ENCODE measurements at regions not wholly inside any gene's neighbourhood (a gene's known extent, or its start where the extent isn't known, plus 50 kb on each side); places are given as distances from the start of the nearest gene placed in this dataset.

GRCh38 chr14:73773441-73774240, 59.5 kb upstream of the PNMA1 start:
- DNase-seq (ENCODE audit: extremely low spot score): no peak
- ChIA-PET CTCF (interaction anchor here (0.6 to 1.2 kb wide), 2 partner anchors 15 to 60 kb away, joined by 4 read pairs; no protein-coding TSS in a partner anchor), POLR2A (interaction anchor here (0.6 to 3.7 kb wide), 2 partner anchors 12 to 14 kb away, joined by 3 to 22 read pairs; a partner anchor contains a TSS)
- TF ChIP-seq HDGF (IDR thresholded peaks at IDR 0.05; ENCODE audit: borderline replicate concordance): no peak
- TF ChIP-seq CTBP1 (IDR thresholded peaks at IDR 0.05; ENCODE audit: borderline replicate concordance): no peak
- TF ChIP-seq FOXK2 (IDR thresholded peaks at IDR 0.05): no peak
- TF ChIP-seq ZNF384 (IDR thresholded peaks at IDR 0.05): no peak
- no peak for TF ChIP-seq ARNT (IDR thresholded peaks at IDR 0.05)
- no peak for TF ChIP-seq NFRKB (IDR thresholded peaks at IDR 0.05)
- no peak for TF ChIP-seq SUZ12 (IDR thresholded peaks at IDR 0.05)
- TF ChIP-seq TARDBP (IDR thresholded peaks at IDR 0.05): no peak
- no peak for TF ChIP-seq LEF1 (IDR thresholded peaks at IDR 0.05; ENCODE audit: borderline replicate concordance)
- TF ChIP-seq SP1 (IDR thresholded peaks at IDR 0.05): no peak
- TF ChIP-seq BHLHE40 (IDR thresholded peaks at IDR 0.05; ENCODE audit: borderline replicate concordance): no peak
- no peak for TF ChIP-seq FOXA1 (IDR thresholded peaks at IDR 0.05)
- TF ChIP-seq ELF4 (IDR thresholded peaks at IDR 0.05): no peak
- TF ChIP-seq L3MBTL2 (conservative IDR thresholded peaks at IDR 0.05): no peak
- no peak for TF ChIP-seq PKNOX1 (IDR thresholded peaks at IDR 0.05)
- no peak for TF ChIP-seq FOXM1 (IDR thresholded peaks at IDR 0.05; ENCODE audit: borderline replicate concordance)

DNA sequence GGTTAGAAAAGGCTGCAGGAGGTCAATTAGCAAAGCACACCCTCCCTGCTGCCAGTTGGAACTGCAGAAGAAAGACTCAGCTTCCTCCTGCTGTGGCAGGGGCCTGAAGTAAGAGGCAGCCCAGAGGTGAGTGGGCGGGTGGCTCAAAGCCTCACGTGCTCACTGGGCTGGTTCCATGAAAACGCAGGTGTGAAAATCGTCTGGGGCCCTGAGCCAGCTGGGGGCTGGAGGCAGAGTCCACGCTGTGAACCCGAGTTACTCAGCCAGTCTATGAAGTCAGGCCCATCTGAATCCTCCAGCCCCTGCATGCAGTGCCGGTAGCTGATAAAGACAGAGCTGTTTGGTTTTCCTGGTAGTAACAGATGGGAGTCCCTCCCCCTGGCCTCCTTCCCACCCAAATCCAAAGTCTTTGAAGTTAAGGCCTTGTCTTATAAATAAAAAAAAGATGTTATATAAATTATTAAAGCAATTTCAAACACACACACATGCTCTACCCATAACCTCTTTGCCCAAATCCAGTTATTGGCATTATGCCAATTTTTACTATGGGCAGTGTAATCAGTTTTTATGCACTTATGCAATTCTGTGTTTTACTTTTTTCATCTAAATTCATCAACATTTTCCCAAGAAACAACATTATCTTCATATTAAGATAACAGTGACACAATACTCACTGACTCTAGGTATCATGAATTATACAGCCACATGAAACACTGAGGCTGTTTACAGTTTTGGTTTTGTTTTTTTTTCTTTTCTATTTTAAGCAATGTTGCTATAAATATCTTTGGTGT, 57.9 kb upstream of the PNMA1 start:
- peak; percentile 46 for DNase-seq (ENCODE audit: extremely low spot score)
- ChIA-PET POLR2A (interaction anchor here (1.1 to 3.7 kb wide), 3 partner anchors 10 to 13 kb away, joined by 4 to 22 read pairs (median 10); a partner anchor contains a TSS), CTCF (interaction anchor here (0.6 to 1.8 kb wide), 5 partner anchors 8 to 44 kb away, joined by 3 to 8 read pairs (median 3); no protein-coding TSS in a partner anchor)
- TF ChIP-seq FOXM1 (IDR thresholded peaks at IDR 0.05; ENCODE audit: borderline replicate concordance) (no peak), L3MBTL2 (conservative IDR thresholded peaks at IDR 0.05) (peak; percentile 63)

DNA sequence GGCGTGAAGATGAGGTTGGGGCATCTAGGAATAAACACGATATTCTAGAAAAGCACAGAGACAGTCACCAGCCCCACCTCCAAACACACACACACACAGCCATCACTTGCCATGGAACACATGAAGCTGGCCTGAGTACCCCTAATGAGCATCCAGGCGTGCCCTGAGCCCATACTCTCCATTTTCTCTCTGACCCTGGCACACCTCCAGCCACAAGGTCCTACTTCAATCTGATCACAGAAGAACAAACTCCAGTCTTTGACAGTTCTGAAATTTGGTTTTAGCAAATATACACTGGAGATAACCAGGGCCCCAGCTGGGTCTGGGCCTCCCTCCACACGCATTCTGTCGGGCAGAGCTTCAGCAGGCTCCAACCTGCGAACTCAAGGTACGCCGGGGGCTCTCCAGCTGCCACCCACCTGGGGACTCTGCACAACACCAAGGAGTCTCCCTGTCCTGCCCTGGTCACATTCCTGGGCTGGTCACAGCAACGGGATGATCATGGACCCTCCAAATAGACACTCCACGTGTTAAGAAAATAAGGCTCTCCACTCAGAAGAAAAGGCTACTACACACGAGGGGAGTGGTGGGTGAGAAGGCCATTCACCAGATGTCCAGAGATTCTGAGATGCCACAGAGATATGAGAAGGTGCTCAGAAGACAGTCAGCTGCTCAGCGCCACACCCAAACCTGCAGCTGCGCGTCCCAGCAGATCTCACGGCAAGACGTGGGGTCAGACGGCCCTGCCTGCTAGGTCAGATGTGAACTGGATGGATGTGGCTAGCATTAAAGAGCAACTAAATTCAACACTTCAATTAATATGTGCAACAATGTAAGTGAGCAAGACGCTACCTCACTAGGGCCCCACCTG, 57.0 kb upstream of the PNMA1 start:
- POLR2A ChIA-PET: interaction anchor here (0.7 to 3.7 kb wide), 5 partner anchors 9 to 115 kb away, joined by 3 to 22 read pairs (median 4); partner anchors contain the start of genes PTGR2 and ZNF410
- CTCF ChIA-PET: interaction anchor here (0.6 to 1.8 kb wide), 5 partner anchors 9 to 14 kb away, joined by 3 to 8 read pairs (median 3); a partner anchor contains a TSS
- TF ChIP-seq FOXA1 (IDR thresholded peaks at IDR 0.05): no peak
- DNase-seq (ENCODE audit: extremely low spot score): no peak

DNA sequence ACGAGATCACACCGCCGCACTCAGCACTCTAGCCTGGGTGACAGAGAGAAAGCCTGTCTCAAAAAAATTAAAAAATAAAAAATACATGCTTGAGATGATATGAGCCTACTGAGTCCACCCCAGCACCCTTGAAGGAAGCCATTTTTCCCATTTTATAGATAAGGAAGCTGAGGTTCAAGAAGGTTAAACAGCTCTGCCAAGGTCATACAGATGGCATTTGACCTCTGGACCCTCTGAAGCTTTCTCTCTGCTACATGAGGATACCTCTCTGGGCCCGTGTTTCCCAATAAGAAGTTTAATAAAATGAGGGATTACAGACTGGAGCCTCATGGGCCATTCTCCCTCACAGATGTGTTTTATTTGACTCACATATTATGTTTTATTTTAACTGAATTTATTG, 53.9 kb upstream of the PNMA1 start:
- CTCF ChIA-PET: interaction anchor here (1.0 kb wide), 1 partner anchor 22 kb away, joined by 4 read pairs; no protein-coding TSS in a partner anchor
- POLR2A ChIA-PET: no interaction called here
- no peak for TF ChIP-seq TARDBP (IDR thresholded peaks at IDR 0.05)
- TF ChIP-seq HDGF (IDR thresholded peaks at IDR 0.05; ENCODE audit: borderline replicate concordance): no peak
- TF ChIP-seq ARNT (IDR thresholded peaks at IDR 0.05): no peak
- no peak for TF ChIP-seq CTBP1 (IDR thresholded peaks at IDR 0.05; ENCODE audit: borderline replicate concordance)
- no peak for TF ChIP-seq ELF4 (IDR thresholded peaks at IDR 0.05)
- no peak for TF ChIP-seq PKNOX1 (IDR thresholded peaks at IDR 0.05)
- TF ChIP-seq SUZ12 (IDR thresholded peaks at IDR 0.05): no peak
- TF ChIP-seq ZNF384 (IDR thresholded peaks at IDR 0.05): no peak
- TF ChIP-seq FOXK2 (IDR thresholded peaks at IDR 0.05): no peak
- TF ChIP-seq L3MBTL2 (conservative IDR thresholded peaks at IDR 0.05): no peak
- no peak for TF ChIP-seq BHLHE40 (IDR thresholded peaks at IDR 0.05; ENCODE audit: borderline replicate concordance)
- no peak for TF ChIP-seq FOXM1 (IDR thresholded peaks at IDR 0.05; ENCODE audit: borderline replicate concordance)
- TF ChIP-seq NFRKB (IDR thresholded peaks at IDR 0.05): no peak
- DNase-seq (ENCODE audit: extremely low spot score): no peak

GRCh38 chr14:73764406-73765280, 50.5 kb upstream of the PNMA1 start:
- ChIA-PET CTCF (no interaction called here), POLR2A (interaction anchor here (0.9 to 1.3 kb wide), 2 partner anchors 21 to 24 kb away, joined by 3 read pairs; no protein-coding TSS in a partner anchor)
- no peak for DNase-seq (ENCODE audit: extremely low spot score)
- TF ChIP-seq PKNOX1 (IDR thresholded peaks at IDR 0.05): no peak
- no peak for TF ChIP-seq ELF4 (IDR thresholded peaks at IDR 0.05)
- no peak for TF ChIP-seq NFRKB (IDR thresholded peaks at IDR 0.05)
- no peak for TF ChIP-seq SP1 (IDR thresholded peaks at IDR 0.05)
- TF ChIP-seq ZNF384 (IDR thresholded peaks at IDR 0.05): no peak
- TF ChIP-seq TARDBP (IDR thresholded peaks at IDR 0.05): no peak
- TF ChIP-seq FOXK2 (IDR thresholded peaks at IDR 0.05): no peak
- TF ChIP-seq HDGF (IDR thresholded peaks at IDR 0.05; ENCODE audit: borderline replicate concordance): no peak
- TF ChIP-seq L3MBTL2 (conservative IDR thresholded peaks at IDR 0.05): no peak
- TF ChIP-seq FOXM1 (IDR thresholded peaks at IDR 0.05; ENCODE audit: borderline replicate concordance): no peak
- TF ChIP-seq LEF1 (IDR thresholded peaks at IDR 0.05; ENCODE audit: borderline replicate concordance): no peak
- no peak for TF ChIP-seq ARNT (IDR thresholded peaks at IDR 0.05)
- no peak for TF ChIP-seq BHLHE40 (IDR thresholded peaks at IDR 0.05; ENCODE audit: borderline replicate concordance)
- TF ChIP-seq SUZ12 (IDR thresholded peaks at IDR 0.05): no peak
- no peak for TF ChIP-seq CTBP1 (IDR thresholded peaks at IDR 0.05; ENCODE audit: borderline replicate concordance)
- no peak for TF ChIP-seq FOXA1 (IDR thresholded peaks at IDR 0.05)
